UCSD-AML1 (cell line): ENCODE measurements at regions not wholly inside any gene's neighbourhood (a gene's known extent, or its start where the extent isn't known, plus 50 kb on each side); places are given as distances from the start of the nearest gene placed in this dataset.
"Not testable (repeated sequence)": the region's sequence is repeated elsewhere in the genome, so short reads cannot be mapped to it uniquely, and the experiment has no call there.

Source experiments
- DNase-seq: peaks from one replicate; lab custom pipeline; 2025; ENCODE audit not compliant: unreplicated experiment; lab: John Stamatoyannopoulos, UW

DNA sequence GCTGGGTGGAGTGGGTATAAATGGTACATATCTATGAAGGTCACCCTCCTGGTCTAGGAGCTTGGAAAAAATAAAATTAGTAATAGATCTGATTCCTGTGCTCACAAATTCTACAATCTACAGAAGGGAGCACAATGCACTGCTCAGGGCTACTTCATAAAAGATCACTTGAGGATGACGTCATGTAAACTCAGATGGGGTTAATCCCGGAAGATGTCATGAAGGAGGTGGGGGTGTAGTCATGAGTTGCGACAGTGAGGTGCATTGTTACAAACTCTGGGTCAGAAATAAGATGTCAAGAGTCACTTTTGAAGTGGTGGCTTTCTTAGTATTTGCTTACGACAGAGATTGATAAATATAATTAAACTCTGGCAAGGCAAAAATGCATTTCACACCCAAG, 68.2 kb downstream of the LHX9 start:
- no peak for DNase-seq

DNA sequence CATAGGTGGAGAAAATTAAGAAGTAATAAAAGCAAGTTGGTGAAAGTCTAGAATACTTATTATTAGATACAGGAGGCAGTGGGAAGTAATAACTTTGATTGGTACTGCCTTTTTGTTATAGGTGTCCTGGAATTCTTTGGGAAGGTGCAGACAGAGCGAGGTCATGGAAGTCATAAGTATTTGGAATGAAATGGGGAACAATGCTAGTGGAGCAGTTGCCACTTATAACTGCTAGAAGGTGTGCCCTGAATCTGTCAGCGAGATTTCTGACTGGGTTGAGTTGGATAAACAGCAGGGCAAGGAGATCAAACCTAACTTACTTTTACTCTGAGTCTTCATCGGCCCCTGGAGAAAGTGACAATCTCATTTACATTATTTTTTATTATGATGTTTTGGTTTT, 69.6 kb downstream of the LHX9 start:
- DNase-seq, result no peak

DNA sequence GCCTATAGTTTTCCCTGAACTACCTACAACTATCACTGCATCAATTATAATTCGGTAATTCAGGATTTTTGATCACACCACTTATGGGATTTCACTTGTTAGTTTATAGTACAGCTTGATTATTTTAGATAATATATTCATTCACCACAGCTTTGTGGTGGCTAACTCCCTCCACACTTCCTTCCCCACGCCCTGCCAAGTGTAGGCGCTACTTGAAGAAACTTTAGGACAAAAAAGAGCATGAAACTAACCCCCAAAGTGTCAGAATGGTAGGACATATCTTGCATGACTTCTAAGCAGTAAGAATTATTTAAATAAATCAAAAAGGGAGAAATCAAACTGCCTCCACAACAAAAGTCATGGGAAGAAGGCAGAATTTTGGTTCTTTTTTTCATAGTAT, 70.1 kb downstream of the LHX9 start:
- DNase-seq, result peak; percentile 6

DNA sequence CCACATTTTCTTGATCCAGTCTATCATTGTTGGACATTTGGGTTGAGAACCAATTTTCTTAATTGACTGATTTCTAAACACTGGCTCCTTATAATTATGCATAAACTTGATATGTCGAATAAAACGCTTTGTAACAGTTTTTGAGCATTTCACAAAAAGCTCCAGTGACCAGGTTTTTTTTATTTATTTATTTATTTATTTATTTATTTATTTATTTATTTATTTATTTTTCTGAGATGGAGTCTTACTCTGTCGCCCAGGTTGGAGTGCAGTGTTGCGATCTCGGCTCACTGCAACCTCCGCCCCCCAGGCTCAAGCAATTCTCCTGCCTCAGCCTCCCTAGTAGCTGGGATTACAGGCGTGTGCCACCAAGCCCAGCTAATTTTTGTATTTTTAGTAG, 71.4 kb downstream of the LHX9 start:
- not testable (repeated sequence) for DNase-seq

DNA sequence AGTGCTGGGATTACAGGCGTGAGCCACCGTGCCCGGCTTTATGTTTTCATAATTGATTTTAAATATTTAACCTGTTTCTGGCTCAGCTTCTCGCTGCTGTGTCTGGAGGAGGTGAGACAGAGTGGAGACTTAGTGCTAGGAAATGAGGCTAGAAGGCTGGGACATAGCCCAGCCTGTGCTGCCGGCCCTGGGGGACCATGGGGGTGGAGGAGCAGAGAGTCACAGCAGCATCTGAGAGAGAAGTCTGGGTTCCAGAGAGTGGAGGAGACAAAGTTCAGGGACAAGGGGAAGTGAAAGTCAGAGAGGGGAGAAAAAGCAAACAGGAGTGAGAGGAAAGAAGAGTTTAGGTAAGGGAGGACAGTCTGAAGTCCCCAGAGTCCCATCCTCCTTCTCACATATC, 71.9 kb downstream of the LHX9 start:
- no peak for DNase-seq

DNA sequence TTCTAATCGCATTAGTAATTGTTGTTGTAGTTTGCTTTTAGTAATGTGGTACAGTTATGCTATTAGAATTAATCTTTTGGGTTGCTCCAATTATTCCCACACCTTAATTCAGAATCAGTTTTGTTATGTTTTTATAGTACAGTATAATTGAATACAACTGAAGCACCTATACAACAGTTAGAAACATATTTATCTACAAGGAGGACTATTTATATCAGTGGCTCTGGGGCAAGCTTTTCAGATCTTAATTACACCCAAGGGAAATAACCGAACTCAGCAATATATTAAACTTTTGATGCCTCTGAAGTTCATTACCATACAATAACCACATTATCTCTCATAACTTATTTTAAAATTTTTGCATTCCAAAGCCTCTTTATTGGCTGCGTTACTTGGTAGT, 74.4 kb downstream of the LHX9 start:
- no peak for DNase-seq

DNA sequence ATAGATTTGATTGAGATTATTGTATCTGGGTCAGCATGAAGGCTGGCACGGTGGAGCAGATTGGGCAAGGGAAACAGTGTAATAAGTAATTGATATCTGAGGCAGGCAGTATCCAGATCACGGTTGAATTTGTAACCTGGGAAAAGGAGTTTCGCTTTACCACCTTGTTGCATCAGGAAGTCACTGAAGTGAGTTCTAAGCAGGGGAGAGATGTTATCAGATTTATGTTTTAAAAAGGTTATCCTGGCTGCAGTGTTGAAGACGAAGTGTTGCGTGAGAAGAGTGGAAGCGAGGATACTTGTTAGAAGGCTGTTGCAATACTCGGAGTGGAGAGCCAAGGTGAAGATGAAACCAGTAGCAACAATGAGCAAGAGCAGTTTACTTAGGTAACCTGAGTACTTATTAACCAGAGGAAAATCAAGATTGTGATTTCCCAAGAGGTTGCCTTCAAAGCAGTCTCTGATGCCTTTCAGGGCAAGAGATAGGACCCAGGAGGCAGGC, 77.8 kb downstream of the LHX9 start:
- DNase-seq, result no peak

DNA sequence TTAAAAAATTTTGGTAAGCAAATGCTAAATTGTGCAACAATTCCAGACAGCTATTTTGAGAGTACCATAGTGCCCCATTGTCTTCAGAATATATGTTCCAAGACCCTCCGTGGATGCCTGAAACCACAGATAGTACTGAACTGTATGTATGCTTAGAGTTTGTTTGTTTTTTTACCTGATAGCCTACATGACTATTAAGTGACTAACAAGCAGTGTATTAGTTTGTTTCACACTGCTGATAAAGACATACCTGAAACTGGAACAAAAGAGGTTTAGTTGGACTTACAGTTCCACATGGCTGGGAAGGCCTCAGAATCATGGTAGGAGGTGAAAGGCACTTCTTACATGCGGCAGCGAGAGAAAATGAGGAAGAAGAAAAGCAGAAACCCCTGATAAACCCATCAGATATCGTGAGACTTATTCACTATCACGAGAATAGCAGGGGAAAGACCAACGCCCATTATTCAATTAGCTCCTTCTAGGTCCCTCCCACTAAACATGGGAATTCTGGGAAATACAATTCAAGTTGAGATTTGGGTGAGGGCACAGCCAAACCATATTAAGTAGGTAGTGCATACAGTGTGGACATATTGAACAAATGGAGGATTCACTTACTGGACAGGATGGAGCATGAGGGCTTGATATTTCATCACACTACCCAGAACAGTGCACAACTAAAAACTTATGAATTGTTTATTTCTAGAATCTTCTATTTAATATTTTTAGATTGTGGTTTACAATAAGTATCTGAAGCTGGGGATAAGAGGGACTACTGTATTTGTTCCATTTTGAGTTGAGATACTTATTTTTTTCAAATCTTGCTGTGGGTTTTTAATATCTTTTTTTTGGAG, 78.5 kb downstream of the LHX9 start:
- no peak for DNase-seq

DNA sequence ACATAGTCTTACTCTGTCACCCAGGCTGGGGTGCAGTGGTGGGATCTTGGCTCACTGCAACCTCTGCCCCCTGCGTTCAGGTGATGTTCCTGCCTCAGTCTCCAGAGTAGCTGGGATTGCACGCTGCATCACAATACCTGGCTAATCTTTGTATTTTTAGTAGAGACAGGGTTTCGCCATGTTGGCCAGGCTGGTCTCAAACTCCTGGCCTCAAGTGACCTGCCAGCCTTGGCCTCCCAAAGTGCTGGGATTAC, 79.0 kb downstream of the LHX9 start:
- not testable (repeated sequence) for DNase-seq

DNA sequence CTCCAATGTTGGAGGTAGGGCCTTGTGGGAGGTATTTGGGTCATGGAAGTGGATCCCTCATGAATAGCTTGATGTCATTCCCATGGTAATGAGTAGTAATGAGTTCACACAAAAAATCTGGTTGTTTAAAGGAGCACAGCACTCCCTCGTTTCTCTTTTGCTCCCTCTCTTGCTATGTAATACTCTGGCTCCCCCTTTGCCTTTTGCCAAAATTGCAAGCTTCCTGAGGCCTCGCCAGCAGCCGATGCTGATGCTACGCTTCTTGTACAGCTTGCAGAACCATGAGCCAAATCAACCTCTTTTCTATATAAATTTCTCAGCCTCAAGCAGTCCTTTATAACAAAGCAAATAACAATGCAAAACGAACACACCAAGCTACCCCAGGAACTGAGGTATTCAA, 80.9 kb downstream of the LHX9 start:
- DNase-seq, result no peak

DNA sequence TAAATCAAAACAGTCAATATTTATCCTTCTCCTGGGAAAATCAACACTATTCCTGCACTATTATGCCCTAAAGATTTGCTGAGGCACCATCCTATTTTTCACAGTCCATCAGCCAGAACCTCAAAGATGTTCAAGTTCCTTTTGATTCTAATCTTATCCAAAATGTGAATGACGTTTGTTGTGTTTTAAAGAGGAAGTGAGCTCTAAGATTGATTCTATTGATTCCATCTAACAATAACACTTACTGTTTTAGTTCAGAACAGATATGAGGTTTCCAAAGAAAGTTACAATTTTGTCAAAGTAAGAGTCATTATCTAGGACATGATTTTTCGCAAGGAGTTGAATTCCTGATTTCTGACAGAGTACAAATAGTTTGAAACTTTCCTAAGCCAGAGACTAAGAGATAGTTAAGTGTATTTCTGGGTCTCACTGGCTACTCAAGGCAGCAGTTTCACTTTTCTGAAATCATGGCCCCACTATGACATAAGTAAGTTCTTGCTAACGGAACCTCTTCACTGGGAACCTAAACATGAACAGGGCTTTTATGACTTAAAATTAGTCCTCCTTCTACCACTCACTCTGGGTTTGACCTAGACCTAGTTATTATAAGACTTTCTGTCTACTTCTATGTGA, 84.7 kb downstream of the LHX9 start:
- DNase-seq, result no peak

DNA sequence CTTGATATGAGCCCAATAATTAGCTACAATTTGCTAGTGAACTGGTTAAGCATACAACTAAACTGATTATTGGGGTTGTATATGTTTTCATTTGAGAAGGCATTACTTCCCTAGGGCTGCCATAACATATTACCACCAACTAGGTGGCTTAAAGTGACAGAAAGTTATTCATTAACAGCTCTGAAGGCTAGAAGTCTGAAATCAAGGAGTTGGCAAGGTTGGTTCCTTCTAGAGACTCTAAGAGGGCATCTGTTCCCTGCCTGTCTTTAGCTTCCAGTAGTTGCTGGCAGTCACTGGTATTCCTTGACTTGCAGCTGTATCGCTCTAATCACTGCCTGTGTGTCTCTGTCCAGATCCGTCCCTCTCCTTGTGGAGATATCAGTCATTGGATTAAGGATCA, 86.3 kb downstream of the LHX9 start:
- no peak for DNase-seq

DNA sequence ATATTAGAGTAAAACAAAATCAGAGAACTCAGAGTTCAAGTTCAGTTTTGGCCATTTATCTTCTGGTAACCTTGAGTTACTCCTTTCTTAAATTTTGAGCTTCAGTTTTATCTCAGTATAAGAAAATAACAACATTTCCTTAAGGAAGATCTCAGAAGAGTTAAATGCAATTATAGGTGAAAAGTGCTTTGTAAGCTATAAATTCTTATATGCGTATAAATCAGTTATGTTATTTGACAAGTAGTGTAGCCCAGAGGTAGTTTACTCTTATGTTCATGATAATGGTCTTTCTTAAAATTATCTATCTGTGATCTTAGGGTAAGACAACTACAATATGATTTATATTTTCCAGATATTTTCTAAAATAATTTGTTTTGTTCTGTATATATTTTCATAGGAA, 89.8 kb downstream of the LHX9 start:
- DNase-seq, result no peak

DNA sequence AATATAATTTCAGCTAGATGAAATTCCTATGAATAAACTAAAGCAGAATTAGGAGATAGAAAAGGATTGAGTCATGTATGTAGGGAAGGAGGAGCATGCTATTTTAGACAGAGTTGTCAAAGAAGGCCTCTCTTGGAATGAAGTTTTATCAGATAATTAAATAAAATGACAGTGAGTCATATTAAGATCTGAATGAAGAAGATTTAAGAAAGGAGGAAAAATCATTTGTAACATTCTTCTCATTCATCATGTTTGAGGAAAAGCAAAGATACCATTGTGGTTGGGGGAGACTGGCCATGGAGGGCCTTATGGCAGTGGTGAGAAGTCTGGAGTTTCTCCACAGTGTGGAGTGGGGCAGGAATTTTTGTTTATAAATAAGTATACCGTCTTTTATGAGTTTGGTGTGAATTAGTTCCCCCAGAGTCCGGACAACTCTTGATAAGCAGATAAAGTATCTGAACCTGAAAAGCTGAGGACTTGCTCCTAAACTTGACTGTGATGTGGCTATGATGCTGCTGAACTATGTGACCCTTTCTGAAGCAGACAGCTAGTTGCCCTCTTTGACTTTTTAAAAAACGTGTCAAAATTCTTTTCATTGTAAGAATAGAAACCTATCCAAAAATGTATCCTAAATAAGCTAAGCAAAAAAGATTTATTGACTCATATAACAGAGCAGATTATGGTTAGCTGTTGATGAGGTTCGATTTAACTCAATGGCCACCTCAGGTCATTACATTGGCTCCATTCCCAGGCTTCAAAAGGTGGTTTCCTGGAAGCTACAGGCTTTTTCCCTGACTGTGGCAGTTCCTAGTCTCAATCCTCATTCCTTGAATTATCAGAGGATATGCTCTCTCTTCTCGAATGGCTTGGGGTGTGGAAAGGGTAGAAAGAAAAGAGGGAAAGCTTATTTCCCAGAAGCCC, 90.8 kb downstream of the LHX9 start:
- DNase-seq, result no peak

DNA sequence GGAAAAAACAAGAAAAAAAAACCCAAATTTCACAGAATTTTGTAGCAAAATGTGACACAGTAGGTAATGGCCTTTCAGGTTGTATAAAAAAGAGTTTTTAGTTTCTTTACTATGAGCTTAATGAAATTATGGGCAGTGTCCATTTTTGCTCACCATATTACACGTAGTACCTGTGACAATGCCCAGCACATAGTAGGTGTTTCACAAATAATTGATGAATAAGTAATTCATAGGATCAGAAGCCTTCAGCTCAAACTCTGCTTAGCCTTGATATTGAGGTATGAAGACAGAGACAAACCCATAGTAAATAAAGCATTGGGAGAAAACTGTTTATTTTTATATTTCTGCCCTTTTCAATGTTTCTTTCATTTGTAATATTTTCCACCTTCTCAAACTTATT, 97.2 kb downstream of the LHX9 start:
- DNase-seq, result no peak

DNA sequence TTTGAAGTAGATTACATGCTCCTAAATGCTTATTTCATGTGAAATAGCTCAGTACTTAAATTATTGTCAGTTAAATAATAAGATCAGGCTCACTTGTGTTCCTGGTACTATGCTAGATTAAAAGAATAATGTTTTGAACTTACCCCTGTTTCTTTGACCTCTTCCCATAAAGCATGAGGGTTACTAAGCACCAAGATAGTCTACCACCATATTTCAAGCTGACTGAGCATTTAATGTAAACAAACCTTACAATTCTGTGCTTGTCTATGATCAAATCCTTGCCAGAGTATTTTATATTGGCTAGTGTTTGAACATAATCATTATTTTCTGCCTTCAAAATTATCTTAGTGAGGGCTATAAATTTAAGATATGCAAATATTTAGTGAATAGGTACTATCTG, 98.1 kb downstream of the LHX9 start:
- DNase-seq, result no peak

DNA sequence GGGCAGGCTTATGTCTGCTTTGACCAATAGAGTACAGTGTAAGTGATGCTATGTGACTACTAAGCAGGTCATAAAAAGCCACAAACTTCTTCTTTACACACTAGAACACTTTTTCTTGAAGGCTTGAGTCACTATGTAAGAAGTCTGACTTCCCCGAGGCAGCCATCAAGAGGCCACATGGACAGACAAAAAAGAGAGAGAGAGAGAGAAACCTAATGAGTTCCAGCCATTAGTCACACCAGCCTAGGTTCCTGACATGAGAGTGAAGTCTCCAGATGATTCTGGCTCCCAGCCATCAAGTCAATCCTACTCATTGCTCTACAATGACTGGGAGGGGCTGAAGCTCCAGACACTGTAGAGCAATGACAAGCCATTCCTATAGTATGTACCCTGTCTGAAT, 101.4 kb downstream of the LHX9 start:
- no peak for DNase-seq

DNA sequence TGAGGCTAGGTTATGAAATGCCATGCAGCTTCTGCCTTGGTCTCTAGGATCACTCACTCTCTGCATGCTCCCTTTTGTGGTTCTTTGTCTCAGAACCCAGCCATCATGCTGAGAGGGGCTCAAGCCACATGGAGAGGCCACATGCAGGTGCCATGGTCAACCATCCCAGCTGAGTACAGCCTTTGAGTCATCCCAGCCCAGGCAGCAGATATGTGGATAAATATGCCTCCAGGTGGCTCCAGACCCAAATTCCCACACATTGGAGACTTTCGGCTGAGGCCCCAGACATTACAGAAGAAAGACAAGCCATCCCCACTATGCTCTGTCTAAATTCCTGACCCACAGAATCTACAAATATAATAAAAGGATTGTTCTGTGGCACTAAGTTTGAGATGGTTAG, 102.0 kb downstream of the LHX9 start:
- peak; percentile 4 for DNase-seq

DNA sequence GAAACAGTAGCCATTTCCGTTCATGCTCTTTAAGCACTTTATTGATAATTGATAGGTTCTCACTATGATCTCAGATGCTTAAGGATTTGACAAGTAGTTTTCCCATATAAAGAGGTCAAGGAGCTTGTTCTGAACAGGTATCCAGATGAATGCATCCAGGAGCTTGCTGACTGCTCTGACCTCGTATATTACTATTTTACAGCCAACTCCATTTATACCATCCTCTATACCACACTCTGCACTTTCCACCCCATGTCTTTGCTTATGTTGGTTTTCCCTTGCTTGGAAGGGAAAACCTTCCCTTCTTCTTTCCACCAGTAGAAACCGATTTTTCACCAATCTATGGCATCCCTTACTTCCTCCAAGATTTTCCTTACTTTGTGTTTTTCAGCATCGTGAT, 107.2 kb downstream of the LHX9 start:
- no peak for DNase-seq

DNA sequence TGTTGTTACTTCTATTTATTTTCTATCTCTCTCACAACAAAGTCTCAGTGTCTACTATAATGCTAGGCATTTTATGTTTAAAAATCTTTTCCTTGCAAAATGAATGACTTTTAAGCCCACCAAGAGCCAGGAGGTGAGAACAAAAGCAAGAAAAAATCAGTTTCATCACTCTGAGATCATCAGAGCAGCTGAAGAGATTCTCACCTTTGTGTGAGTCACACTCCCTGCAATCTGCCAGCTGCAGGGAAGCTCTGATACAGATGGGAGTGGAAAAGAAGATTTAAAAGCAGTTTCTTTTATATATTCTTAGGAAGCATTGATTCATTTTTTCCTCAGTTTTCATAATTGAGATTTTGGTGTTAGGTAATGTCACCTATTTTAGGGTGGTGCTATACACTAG, 107.6 kb downstream of the LHX9 start:
- no peak for DNase-seq

DNA sequence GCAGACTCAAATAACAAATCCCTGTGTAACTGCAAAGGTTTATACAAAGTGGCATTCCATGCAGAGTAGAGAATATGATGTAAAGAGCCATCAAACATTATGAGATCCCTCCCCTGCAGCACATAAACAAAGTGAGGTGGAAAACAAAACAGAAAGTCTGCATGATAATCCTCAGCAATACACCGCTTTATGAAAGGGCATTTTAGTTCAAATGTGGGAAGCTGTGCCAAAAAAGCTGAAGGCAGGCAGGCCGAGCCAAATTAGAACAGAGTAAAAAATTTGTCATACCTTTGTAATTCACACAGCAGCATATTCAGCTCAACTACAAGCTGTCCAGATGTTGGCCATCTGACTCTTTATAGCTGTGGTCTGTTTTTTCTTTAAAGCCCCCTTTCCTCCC, 113.5 kb downstream of the LHX9 start:
- DNase-seq, result no peak

DNA sequence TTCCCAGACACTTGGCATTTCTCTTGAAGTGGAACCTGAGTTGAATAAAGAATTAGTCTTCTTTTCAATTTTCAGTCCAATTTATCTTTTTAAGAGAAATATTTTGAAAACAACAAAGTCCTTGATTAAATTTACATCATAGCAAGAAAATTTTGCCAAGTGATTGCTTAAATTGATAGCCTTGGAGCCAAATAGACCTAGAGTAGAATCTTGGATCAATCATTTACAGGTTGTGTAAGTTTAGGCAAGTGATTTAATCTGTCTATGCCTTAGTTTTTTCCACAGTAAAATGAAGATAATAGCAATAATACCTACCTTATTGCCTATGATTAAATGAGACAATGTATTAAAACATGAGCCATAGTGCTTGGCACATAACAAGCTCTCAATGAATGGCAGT, 113.9 kb downstream of the LHX9 start:
- DNase-seq, result no peak
